Nephron (organoid): ENCODE measurements at regions not wholly inside any gene's neighbourhood (a gene's known extent, or its start where the extent isn't known, plus 50 kb on each side); places are given as distances from the start of the nearest gene placed in this dataset.

Experiments used
- H3K27ac Mint-ChIP-seq, 3 experiments: 2 replicates each; pipeline ENCODE4 v1.8.0; 2020; ENCODE audit warnings: mixed read lengths in 3 of 3, mild to moderate bottlenecking in 2 of 3, moderate library complexity in 1 of 3
- H3K27me3 Mint-ChIP-seq: 2 replicates; pipeline ENCODE4 v1.8.0; 2021; ENCODE audit warnings: low read depth, mild to moderate bottlenecking, moderate library complexity, mixed read lengths
- H3K36me3 Mint-ChIP-seq: 2 replicates; pipeline ENCODE4 v1.8.0; 2020; ENCODE audit warnings: low read depth, mixed read lengths
- H3K4me1 Mint-ChIP-seq: 2 replicates; pipeline ENCODE4 v1.8.0; 2020; ENCODE audit warnings: mixed read lengths
- H3K4me3 Mint-ChIP-seq, 3 experiments: 2 replicates each; pipeline ENCODE4 v1.8.0; 2020; ENCODE audit warnings: mild to moderate bottlenecking in 3 of 3, mixed read lengths in 3 of 3, moderate library complexity in 2 of 3
- H3K9me3 Mint-ChIP-seq: 2 replicates; pipeline ENCODE4 v1.8.0; 2020; ENCODE audit warnings: mixed read lengths
- CTCF ChIP-seq, 3 experiments: fragments of 200-600 bp; sonication (generic); IDR thresholded peaks; one replicate each; pipeline ENCODE4 v1.5.0; 2021; ENCODE audit warnings: antibody characterized with exemption in 3 of 3; ENCODE audit not compliant: unreplicated experiment in 3 of 3

- Mint-ChIP-seq H3K4me1 (no peaks in the 10 kb centered on the region), H3K4me3 (no peak overlapping the region), H3K36me3 (peaks cover 10% of the 10 kb centered on the region), H3K27ac (no peak overlapping the region), H3K27me3 (no peaks in the 10 kb centered on the region), H3K9me3 (peaks cover 15% of the 10 kb centered on the region)
- TF ChIP-seq CTCF (IDR thresholded peaks at IDR 0.05; ENCODE audit: unreplicated experiment in 3 of 3), result no peak
These were observed 103.0 kb upstream of the RARB start for GRCh38 chr3:25324954-25325655.

DNA sequence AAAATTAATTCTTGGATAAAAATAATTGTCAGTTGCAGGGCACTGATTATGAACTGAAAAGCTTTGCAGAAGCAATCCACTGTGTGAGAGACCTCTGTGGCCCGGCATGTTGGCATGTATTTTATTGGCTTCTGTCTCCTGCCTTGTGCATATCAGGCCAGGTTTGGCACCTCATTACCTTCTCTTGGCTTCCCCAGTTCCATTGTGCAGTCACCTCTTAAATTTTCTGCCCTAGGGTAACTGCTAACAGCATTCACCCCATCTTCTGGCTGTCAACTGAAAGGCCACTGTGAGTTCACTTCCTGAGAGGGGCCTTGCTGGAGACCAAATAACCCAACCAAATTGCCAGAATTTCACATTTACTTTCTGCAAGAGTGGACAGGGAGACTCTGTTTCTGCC, 92.7 kb upstream of the RARB start:
- Mint-ChIP-seq H3K9me3 (peaks cover 21% of the 10 kb centered on the region), H3K27ac (peak overlapping the region in 1 of 3 experiments; percentile 12), H3K4me1 (peaks cover 4% of the 10 kb centered on the region), H3K27me3 (no peaks in the 10 kb centered on the region), H3K4me3 (no peak overlapping the region), H3K36me3 (peaks cover 15% of the 10 kb centered on the region)
- no peak for TF ChIP-seq CTCF (IDR thresholded peaks at IDR 0.05; ENCODE audit: unreplicated experiment in 3 of 3)

GRCh38 chr3:25338158-25338725, 89.8 kb upstream of the RARB start:
- Mint-ChIP-seq H3K36me3 (no peaks in the 10 kb centered on the region), H3K9me3 (no peaks in the 10 kb centered on the region), H3K4me1 (peaks cover 8% of the 10 kb centered on the region), H3K27me3 (no peaks in the 10 kb centered on the region), H3K4me3 (no peak overlapping the region), H3K27ac (peak overlapping the region in 1 of 3 experiments; percentile 1)
- TF ChIP-seq CTCF (IDR thresholded peaks at IDR 0.05; ENCODE audit: unreplicated experiment in 3 of 3), result no peak

- Mint-ChIP-seq H3K36me3 (no peaks in the 10 kb centered on the region), H3K4me3 (no peak overlapping the region), H3K27me3 (no peaks in the 10 kb centered on the region), H3K27ac (no peak overlapping the region), H3K9me3 (no peaks in the 10 kb centered on the region), H3K4me1 (peaks cover 8% of the 10 kb centered on the region)
- no peak for TF ChIP-seq CTCF (IDR thresholded peaks at IDR 0.05; ENCODE audit: unreplicated experiment in 3 of 3)
These were observed 88.8 kb upstream of the RARB start for GRCh38 chr3:25339225-25339624.

DNA sequence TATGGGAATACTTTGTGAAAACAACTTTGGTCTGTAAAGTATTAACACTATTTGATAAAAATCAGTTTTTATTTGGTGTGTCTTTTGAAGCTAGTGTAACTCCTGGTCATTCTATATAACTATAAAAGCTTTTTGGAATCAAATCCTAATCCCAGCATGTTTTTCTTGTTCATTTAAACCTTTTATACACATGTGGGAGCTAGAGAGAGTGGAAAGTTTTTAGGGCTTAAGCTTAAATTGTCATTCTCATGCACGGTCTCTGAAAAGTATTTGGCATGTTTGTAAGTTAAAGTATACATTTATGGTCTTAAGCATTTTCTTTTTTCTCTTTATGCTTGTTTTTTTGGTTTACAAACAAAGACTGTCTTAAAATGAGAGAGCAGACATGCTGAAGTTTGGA, 83.4 kb upstream of the RARB start:
- H3K4me1 Mint-ChIP-seq, result peaks cover 17% of the 10 kb centered on the region
- H3K9me3 Mint-ChIP-seq, result no peaks in the 10 kb centered on the region
- H3K27me3 Mint-ChIP-seq, result no peaks in the 10 kb centered on the region
- no peaks in the 10 kb centered on the region for H3K36me3 Mint-ChIP-seq
- no peak overlapping the region for H3K4me3 Mint-ChIP-seq
- H3K27ac Mint-ChIP-seq, result no peak overlapping the region
- no peak for TF ChIP-seq CTCF (IDR thresholded peaks at IDR 0.05; ENCODE audit: unreplicated experiment in 3 of 3)

GRCh38 chr3:25349095-25349494, 79.0 kb upstream of the RARB start:
- Mint-ChIP-seq H3K4me1 (peaks cover 16% of the 10 kb centered on the region), H3K9me3 (no peaks in the 10 kb centered on the region), H3K27ac (peak overlapping the region in 1 of 3 experiments; percentile 43), H3K4me3 (no peak overlapping the region), H3K36me3 (no peaks in the 10 kb centered on the region), H3K27me3 (peaks cover 4% of the 10 kb centered on the region)
- no peak for TF ChIP-seq CTCF (IDR thresholded peaks at IDR 0.05; ENCODE audit: unreplicated experiment in 3 of 3)
